Nephron progenitor cell (in vitro differentiated cells): ENCODE measurements at regions not wholly inside any gene's neighbourhood (a gene's known extent, or its start where the extent isn't known, plus 50 kb on each side); places are given as distances from the start of the nearest gene placed in this dataset.

Experiments
- DNase-seq: peaks from one replicate; pipeline ENCODE4 v3.0.0; 2021
- H3K27ac Mint-ChIP-seq: 2 replicates; pipeline ENCODE4 v1.8.0; 2021; ENCODE audit warnings: mild to moderate bottlenecking, moderate library complexity, mixed read lengths
- H3K27me3 Mint-ChIP-seq: 2 replicates; pipeline ENCODE4 v1.8.0; 2021; ENCODE audit warnings: mild to moderate bottlenecking, low read depth, mixed read lengths; ENCODE audit not compliant: poor library complexity
- H3K36me3 Mint-ChIP-seq: 2 replicates; pipeline ENCODE4 v1.8.0; 2021; ENCODE audit warnings: low read depth, mixed read lengths
- H3K4me1 Mint-ChIP-seq: 2 replicates; pipeline ENCODE4 v1.8.0; 2021; ENCODE audit warnings: mixed read lengths
- H3K4me3 Mint-ChIP-seq: 2 replicates; pipeline ENCODE4 v1.8.0; 2021; ENCODE audit warnings: mild to moderate bottlenecking, moderate library complexity, mixed read lengths
- H3K9me3 Mint-ChIP-seq: 2 replicates; pipeline ENCODE4 v1.8.0; 2021; ENCODE audit warnings: mild to moderate bottlenecking, moderate library complexity, mixed read lengths
- TF ChIP-seq, protein P1 (sequence below): fragments of 200-600 bp; sonication (generic); IDR thresholded peaks from 2 replicates; pipeline ENCODE4 v1.5.0; 2021; ENCODE audit warnings: antibody characterized with exemption

DNA sequence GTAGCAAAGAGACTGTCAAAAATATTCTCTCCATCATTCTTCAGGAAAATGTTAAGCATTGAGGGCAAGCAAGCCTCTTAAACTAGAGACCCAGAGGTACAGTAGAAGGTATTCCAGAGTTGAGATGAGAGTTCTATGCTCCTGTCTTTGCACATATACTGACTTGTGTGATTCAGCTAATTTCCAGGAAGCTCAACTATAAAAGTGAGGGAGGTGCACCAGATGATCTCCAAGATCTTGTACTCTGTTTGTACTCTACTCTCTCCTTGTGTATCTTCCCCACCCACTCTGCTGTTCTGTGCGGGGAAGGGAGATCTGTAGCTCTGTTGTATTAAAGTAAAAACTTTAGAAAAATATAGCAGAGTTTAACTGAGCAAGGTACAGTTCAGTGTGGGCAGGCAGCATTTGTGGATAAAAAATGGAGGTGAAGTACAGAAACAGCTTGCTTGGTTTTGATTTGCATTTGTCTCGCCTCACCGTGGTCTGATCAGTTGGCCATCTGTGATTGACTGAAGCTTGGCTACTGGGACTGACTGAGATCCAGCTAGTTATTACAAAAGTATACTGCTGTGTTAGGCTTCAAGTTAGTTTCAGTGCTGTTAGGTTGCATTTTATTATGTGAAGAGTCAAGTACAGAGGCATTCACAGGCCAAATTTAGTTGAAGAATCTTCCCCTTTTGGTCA is 463.1 kb upstream of the GOLIM4 start:
- Mint-ChIP-seq H3K4me3 (no peak overlapping the region), H3K4me1 (no peaks in the 10 kb centered on the region), H3K9me3 (no peaks in the 10 kb centered on the region), H3K36me3 (no peaks in the 10 kb centered on the region), H3K27me3 (no peaks in the 10 kb centered on the region), H3K27ac (no peak overlapping the region)
- DNase-seq: no peak
- TF ChIP-seq, protein P1, sequence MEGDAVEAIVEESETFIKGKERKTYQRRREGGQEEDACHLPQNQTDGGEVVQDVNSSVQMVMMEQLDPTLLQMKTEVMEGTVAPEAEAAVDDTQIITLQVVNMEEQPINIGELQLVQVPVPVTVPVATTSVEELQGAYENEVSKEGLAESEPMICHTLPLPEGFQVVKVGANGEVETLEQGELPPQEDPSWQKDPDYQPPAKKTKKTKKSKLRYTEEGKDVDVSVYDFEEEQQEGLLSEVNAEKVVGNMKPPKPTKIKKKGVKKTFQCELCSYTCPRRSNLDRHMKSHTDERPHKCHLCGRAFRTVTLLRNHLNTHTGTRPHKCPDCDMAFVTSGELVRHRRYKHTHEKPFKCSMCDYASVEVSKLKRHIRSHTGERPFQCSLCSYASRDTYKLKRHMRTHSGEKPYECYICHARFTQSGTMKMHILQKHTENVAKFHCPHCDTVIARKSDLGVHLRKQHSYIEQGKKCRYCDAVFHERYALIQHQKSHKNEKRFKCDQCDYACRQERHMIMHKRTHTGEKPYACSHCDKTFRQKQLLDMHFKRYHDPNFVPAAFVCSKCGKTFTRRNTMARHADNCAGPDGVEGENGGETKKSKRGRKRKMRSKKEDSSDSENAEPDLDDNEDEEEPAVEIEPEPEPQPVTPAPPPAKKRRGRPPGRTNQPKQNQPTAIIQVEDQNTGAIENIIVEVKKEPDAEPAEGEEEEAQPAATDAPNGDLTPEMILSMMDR: no peak

- no peak for DNase-seq
- TF ChIP-seq, protein P1: no peak
- no peaks in the 10 kb centered on the region for H3K36me3 Mint-ChIP-seq
- H3K9me3 Mint-ChIP-seq: no peaks in the 10 kb centered on the region
- H3K27ac Mint-ChIP-seq: no peak overlapping the region
- no peaks in the 10 kb centered on the region for H3K4me1 Mint-ChIP-seq
- H3K4me3 Mint-ChIP-seq: no peak overlapping the region
- H3K27me3 Mint-ChIP-seq: no peaks in the 10 kb centered on the region
Measured at GRCh38 chr3:168552251-168552650, 456.5 kb upstream of the GOLIM4 start.

DNA sequence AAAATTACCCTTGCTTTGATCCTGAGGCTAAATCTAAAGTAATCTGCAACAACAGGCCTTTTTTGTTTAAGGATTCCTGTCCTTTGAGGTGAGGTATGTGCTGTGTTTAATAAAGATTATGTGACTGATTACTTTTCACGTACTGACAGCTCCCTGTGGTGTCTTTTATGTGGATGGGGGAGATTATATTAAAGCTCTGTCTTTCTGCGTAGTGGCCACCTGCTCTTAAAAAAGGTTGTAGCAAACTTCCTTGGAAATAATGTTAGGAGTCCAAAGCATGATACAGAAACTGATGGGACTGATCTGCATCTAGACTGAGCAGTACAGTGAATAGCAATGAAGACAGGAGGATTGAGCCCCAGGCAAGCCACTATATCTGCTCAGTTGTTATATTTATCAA is 453.0 kb upstream of the GOLIM4 start:
- no peaks in the 10 kb centered on the region for H3K4me1 Mint-ChIP-seq
- no peaks in the 10 kb centered on the region for H3K9me3 Mint-ChIP-seq
- DNase-seq: no peak
- no peaks in the 10 kb centered on the region for H3K36me3 Mint-ChIP-seq
- H3K27ac Mint-ChIP-seq: no peak overlapping the region
- no peak overlapping the region for H3K4me3 Mint-ChIP-seq
- H3K27me3 Mint-ChIP-seq: peaks cover 5% of the 10 kb centered on the region
- TF ChIP-seq, protein P1: no peak

DNA sequence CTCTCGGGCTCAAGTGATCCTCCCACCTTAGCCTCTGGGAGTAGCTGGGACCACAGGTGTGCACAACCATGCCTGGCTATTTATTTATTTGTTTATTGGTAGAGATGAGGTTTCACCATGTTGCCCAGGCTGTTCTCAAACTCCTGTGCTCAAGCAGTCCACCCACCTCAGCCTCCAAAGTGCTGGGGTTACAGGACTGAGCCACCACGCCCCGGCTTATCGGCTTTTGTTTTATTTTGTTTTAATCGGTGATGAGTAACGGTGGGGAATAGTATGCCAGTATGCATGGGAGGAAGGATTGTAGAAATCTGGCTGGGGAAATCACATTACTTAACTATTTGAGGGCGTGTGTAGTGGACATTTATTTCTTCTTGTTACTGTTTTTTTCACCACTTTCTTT is 451.0 kb upstream of the GOLIM4 start:
- Mint-ChIP-seq H3K4me1 (no peaks in the 10 kb centered on the region), H3K9me3 (no peaks in the 10 kb centered on the region), H3K27me3 (peaks cover 5% of the 10 kb centered on the region), H3K36me3 (no peaks in the 10 kb centered on the region), H3K27ac (no peak overlapping the region), H3K4me3 (no peak overlapping the region)
- DNase-seq: no peak
- TF ChIP-seq, protein P1: no peak

- H3K27me3 Mint-ChIP-seq: peaks cover 5% of the 10 kb centered on the region
- H3K9me3 Mint-ChIP-seq: no peaks in the 10 kb centered on the region
- DNase-seq: no peak
- TF ChIP-seq, protein P1: no peak
- no peak overlapping the region for H3K4me3 Mint-ChIP-seq
- H3K27ac Mint-ChIP-seq: no peak overlapping the region
- H3K4me1 Mint-ChIP-seq: no peaks in the 10 kb centered on the region
- no peaks in the 10 kb centered on the region for H3K36me3 Mint-ChIP-seq
Measured at GRCh38 chr3:168545591-168545990, 449.9 kb upstream of the GOLIM4 start.
